Limb (tissue), 2 donors: ENCODE measurements at regions not wholly inside any gene's neighbourhood (a gene's known extent, or its start where the extent isn't known, plus 50 kb on each side); places are given as distances from the start of the nearest gene placed in this dataset.
"Not testable (repeated sequence)": the region's sequence is repeated elsewhere in the genome, so short reads cannot be mapped to it uniquely, and the experiment has no call there.

Experiments used
- DNase-seq, 2 donors: peaks; one replicate each; pipeline ENCODE4 v3.0.0-alpha.2; 2016; ENCODE audit errors: extremely low spot score in 2 of 2

DNA sequence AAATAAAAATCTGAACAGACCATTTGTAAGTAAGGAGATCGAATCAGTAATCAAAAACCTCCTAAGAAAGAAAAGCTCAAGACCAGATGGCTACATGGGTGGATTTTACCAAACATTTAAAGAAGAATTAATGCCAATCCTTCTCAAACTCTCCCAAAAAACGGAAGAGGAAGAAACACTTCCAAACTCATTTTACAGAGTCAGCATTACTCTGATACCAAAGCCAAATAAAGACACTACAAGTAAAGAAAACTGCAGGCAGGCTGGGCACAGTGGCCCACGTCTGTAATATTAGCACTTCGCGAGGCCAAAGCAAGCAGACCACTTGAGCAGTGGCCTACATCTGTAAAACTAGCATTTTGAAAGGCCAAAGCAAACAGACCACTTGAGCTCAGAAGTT is 159.8 kb downstream of the DPY19L2 start:
- no peak for DNase-seq

DNA sequence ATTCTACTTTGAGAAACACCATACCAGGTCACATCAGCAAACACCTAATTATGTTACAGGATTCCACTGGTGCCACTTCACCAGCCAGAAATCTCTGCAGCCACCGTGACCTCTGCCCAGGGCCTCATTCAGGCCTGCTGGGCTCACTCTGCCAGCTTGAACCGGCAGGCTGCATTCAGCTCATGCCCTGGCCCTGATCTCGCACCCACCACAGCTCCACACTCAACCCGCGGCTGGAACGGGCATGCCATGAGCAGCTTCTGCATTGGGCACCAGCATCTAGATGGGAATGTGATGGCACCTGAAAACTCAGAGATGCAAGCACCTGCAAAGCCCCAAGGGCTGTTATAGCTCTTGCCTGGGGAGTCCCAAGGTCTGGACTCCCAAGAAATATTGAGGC is 168.7 kb downstream of the DPY19L2 start:
- DNase-seq = no peak

DNA sequence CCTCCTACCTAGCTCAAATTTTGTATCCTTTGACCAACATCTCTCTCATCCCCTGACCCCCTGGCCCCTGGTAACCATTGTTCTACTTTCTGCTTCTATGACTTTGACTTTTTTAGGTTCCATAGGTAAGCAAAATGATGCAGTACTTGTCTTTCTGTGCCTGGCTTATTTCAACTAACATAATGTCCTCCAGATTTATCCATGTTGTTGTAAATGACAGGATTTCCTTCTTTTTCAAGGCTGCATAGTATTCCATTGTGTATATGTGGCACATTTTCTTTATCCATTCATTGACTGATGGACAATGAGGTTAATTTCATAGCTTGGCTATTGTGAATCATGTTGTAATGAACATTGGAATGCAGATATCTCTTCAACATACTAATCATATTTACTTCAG is 170.1 kb downstream of the DPY19L2 start:
- DNase-seq = no peak

DNA sequence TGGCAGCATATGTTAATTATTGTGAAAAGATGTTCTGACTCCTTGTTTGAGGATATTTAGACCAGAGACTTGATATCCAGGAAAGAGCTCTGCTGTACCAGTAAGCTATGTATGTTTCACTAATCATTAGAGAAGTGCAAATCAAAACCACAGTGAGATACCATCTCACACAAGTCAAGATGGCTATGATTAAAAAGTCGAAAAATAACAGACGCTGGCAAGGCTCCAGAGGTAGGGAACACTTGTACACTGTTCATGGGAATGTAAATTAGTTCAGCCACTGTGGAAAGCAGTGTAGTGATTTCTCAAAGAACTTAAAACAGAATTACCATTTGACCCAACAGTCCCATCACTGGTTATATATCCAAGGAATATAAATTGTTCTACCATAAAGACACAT is 171.6 kb downstream of the DPY19L2 start:
- no peak for DNase-seq

DNA sequence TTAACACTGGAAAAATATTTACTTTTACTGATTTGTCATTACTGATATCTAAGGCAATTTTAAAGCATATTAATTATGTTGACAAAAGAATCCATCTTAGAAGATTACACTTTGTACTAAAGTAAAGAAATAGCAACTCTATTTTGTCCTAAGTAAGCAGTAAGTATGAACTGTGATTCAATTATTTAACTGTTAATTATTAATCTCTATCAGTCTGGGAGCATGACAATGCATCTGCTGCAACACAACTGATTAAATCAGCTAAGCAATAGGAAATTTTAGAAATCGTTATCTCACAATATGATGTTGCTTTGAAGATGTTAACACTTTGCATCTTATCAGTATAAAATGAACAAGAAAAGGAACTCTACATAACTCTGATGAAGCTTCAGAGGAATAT is 172.3 kb downstream of the DPY19L2 start:
- DNase-seq = no peak

DNA sequence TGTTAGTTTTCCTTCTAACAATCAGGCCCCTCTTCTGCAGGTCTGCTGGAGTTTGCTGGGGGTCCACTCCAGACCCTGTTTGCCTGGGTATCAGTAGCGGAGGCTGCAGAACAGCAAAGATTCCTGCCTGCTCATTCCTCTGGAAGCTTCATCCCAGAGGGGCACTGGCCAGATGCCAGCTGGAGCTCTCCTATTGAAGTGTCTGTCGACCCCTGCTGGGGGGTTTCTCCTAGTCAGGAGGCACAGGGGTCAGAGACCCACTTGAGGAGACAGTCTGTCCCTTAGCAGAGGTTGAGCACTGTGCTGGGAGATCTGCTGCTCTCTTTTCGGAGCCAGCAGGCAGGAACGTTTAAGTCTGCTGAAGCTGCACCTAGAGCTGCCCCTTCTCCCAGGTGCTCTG is 174.9 kb downstream of the DPY19L2 start:
- DNase-seq = not testable (repeated sequence)

DNA sequence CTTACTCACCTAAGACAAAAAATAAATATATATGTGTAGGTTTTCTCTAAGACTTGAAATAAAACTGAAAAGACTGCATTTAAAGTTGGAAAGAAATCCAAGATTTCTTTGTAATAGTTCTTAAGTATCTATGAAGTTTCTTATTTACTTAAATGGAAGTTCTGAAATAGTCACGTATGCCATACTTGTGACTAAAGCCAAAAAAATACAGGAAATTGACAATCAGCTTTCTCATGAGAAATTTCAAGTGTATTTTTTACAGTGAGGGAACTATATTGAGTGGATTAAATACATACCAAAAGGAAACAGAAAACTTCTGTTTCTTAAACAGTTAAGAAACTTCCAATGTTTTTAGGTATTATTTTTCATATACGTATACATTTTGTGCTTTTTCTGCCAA is 188.1 kb downstream of the DPY19L2 start:
- no peak for DNase-seq

DNA sequence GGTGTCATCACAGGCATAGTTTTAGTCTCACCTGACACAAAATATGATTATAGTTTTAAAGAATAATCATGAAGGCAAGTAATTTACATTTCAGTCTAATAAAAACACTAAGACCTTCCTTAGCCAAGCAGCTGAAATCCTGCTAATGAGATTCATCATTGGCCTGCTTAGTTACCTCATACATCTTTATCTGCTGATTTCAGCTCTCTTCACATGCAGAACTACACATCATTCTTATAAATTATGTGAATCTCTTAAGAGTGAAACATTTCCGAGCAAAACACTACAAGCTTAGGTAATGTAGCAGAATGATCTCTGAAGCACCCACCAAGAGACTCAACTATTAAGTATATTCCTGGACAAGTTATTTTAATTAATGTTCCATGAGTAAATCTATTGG is 198.1 kb downstream of the DPY19L2 start:
- no peak for DNase-seq

DNA sequence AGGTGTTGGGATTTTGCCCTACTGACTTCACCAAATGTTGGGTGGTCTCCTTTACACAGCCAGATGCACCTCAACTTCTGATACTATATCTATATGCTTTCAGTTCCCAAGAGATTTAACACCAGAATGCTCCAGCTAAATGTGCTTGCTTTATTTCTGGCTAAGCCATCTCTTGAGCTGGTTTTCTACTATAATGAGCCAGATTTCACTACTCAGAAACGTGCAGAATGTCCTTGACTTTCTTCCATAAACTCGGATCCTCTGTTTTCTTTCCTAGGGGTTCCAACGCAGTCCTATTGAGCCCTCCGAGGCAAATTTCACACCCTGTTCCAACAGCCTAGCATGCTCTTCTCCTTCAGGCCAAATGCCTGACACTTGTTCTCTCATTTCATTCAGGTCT is 200.3 kb downstream of the DPY19L2 start:
- DNase-seq = no peak

DNA sequence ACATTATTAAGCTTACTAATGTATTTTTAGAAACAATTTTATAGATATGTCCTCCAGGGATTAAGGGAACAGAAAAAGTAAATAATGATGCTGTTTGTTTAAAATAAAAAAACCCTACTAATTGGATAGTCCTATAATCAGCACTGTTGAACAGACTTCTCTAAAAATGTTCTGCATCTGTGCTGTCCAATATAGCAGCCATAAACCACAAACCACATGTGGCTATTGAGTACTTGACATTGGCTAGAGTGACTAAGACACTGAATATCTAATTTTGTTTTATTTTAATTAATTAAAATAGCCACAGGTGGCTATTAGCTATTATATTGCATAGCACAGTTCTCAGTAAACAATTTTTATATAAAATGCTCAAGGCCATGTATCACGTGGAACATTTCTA is 210.4 kb downstream of the DPY19L2 start:
- no peak for DNase-seq

DNA sequence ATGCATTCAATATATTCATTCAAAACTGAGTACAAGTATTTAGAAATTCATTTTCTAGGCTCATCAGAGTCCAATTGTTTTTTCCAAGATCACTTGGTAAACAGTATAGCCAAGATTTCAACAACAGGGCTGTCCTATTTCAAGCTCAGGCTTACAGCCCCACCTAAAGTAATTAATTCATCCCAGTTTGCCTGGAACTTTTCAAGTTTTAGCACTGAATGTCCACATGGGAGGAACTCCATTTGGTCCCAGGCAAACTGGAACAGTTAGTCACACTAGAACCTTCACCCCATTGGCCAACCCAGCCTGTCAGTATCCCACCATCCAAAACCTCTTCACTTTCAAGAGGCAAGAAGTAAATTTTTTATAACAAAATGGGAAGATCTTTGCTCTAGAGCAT is 210.9 kb downstream of the DPY19L2 start:
- DNase-seq = no peak

DNA sequence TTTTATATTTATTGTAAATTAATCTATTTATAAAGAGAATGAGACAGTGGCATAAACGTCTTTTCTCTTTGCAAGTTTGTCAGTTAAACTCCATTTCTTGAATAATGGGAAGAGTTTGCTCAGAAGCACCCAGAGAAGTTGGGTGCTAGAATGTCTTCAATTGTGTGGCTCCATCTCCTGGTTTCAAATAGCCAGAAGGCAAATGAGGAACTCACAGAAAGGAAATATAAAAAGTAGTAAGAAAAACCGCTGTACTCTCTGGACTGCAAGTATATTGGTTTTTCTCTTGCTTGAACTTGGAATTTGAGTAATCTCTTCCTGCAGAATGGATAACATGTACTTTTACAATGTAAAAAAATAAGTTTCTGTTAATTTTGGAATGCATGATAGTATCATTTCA is 217.5 kb downstream of the DPY19L2 start:
- DNase-seq = no peak

DNA sequence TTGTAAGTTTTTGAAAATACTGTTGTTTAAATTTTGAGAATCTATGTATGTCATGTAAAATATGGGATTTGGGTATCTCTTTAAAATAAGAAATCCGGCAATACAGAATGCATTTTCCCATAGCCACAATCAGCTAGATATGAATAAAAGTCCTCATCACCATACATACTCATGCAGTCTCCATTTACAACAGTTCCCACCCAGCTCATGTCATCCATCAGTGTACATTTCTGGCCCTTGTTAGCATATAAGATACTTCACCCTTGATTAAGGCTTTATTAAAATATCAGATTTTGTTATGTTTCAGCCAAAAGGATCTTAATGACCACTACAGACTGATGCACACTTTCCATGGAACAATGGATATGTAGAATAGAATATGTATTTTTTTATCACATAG is 218.0 kb downstream of the DPY19L2 start:
- DNase-seq = no peak

DNA sequence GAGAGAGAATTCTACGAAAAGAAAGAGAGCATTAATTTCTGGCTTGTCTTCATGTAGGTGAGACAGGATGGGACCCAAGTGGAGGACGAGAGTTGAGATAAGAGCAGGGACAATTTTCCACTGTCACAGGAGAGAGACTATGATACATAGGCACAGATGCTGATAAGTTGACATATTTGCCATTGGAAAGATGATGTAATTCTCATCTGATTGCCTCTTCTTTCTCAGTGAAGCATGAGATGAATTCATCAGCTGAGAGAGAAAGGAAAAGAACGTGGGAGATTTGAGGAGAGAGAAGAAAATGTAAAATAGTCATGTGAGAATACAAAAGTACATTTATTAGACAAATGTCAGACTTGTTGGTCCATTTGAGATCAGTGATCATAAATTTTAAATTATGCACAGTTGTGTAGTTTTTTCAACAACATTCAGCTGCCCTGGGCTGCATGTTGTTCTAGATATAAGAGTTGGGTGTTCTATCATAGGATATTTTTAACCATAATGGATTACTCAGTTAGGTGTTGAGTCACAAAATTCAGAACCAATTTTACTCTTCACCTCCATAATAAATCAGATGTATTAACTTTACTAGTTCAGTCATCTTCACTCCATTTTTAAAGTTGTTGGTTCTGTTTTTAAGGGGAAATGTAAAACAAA is 222.9 kb downstream of the DPY19L2 start:
- DNase-seq = no peak

DNA sequence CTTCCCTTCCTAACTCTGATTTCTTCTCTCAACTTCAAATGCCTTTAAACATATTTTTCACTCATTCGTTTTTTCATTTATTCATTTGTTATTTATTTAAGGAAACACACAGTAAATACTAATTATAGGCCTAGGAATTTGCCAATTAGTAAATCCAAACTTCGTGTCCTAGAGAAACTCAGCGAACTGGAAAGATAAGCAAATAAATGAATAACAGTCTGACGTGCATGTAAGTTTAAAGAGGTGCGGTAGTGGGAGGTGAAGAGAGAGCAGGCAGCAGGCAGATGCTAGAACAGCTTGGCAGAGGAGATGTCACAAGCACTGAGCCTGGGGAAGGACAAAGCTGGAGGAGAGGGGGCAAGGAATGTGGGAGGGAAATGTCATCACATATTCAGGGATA is 228.2 kb downstream of the DPY19L2 start:
- DNase-seq = no peak

DNA sequence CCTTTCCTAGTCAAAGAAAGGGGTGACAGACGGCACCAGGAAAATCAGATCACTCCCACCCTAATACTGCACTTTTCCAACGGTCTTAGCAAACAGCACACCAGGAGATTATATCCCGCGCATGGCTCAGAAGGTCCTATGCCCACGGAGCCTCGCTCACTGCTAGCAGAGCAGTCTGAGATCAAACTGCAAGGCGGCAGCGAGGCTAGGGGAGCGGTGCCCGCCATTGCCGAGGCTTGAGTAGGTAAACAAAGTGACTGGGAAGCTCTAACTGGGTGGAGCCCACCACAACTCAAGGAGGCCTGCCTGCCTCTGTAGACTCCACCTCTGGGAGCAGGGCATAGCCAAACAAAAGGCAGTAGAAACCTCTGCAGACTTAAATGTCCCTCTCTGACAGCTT is 233.9 kb downstream of the DPY19L2 start:
- DNase-seq = not testable (repeated sequence)

DNA sequence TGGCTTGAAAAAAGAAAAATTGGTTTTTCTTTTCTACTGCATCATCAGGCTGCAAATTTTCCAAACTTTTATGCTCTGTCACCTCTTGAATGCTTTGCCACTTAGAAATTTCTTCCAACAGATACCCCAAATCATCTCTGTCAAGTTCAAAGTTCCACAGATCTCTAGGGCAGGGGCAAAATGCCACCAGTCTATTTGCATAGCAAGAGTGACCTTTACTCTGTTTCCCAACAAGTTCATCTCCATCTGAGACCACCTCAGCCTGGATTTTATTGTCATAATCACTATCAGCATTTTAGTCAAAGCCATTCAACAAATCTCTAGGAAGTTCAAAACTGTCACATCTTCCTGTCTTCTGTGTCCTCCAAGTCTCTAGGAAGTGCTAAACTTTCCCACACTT is 240.3 kb downstream of the DPY19L2 start:
- DNase-seq = not testable (repeated sequence)

DNA sequence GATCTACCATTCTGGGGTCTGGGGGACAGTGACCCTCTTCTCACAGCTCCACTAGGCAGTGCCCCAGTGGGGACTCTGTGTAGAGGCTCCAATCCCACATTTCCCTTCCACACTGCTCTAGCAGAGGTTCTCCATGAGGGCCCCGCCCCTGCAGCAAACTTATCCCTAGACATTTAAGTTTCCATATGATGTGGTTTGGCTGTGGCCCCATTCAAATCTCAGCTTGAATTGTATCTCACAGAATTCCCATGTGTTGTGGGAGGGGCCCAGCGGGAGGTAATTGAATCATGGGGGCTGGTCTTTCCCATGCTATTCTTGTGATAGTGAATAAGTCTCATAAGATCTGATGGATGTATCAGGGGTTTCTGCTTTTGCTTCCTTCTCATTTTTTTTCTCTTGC is 241.3 kb downstream of the DPY19L2 start:
- not testable (repeated sequence) for DNase-seq

DNA sequence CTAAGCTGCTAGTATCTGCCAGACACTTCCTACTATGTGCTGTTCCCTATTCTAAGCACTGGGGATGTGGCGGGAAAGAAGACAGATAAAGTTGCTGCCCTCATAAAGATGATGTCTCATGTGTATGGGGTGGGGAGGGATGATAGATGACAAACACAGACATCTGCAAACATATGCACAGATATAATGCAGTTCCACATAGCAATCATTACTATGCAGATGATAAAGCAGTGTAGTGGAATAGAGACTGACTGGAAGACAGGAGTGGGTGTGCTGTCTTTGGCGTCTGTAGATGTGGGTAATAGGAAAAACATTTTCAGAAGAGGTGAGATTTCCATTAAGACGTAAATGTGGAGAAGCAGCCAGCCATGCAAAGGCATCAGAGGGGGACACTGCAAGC is 243.6 kb downstream of the DPY19L2 start:
- no peak for DNase-seq

DNA sequence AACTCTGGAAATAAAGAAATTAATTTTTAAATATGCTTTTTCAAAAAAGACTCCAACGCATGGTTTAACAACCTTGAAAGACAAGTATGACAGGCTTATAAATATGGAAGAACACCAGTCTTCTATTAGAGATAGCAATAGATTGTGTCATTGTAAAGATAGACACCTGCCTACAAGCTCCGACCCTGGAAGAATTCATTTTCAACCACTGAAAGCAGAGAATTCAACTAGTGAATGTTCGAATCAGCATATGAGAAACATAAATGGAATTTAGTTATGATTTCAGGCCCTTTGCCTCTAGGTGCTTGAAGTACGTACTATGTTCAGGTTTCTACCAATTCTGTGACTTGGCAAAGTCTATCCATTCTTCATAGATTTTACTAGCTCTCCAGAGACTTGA is 244.5 kb downstream of the DPY19L2 start:
- DNase-seq = no peak

DNA sequence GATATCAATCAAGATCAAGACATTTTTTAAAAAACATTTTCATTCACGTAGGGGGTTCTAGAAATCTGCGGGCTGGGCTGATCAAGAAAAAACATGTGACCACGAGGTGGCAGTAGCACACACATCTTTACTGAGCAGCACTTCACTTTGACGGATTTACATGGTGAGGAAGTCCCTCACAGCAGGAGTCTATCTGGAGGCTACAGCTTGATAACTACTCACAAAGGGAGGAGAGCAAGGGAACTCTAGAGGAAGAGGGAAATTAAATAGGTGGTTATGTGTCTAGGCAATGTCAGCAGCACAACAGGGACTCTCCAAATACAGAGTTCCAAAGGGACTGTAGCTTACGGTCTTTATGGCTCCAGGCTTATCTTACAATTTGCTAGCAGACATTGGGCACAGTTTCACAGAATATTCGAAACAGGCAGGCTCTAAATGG is 248.1 kb downstream of the DPY19L2 start:
- DNase-seq = no peak

DNA sequence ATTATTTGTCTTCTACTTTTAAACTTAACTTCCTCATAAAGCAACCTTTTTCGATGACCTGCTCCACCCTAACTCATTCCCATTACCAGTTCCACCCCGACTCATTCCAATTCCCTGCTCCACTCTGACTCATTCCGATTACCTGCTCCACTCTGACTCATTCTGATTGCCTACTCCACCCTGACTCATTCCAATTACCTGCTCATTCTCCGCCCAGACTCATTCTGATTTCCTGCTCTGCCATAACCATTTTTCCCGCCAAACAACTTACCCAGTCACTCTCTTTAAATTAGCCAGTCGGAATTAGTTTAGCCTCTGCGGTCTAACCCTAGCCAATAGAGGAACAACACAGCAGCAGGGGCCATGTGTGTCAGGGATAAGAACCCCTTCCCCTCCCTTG is 249.1 kb downstream of the DPY19L2 start:
- DNase-seq = no peak

DNA sequence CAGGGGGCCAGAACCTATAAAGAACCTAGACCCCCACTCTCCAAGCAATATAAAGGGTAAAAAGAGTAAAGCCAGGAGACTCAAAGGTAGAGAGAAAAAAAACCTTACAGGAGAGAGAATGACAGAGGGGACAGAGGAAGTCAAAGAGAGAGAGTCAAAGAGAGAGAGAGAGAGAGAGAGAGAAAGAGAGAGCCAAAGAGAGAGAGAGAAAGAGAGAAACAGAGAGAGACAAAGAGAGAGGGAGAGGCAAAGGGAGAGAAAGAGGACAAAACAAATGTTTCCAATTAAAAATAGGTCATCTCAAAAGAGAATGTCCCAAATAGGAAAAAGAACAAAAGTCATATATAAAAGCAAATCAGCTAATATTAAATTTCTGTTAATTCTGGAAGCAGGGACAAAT is 251.5 kb downstream of the DPY19L2 start:
- no peak for DNase-seq

DNA sequence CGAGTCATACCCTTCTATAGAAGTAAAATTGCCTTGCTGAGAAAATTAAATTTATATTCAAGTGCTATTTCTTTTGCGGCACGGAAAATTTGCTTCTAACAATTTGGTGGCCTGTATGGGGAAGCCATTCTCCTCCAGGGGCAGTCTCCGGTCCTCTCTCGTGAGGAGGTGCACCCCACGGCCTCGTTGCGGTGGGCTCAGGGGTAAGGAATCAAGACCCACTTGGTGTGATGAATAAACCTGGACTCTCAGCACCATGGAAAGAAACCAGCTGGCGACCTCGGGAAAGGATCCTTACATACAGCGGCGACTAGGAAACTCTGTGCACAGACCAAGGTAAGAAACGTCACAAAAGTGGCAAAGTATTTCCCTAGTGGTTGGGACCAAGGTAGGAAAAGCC is 252.9 kb downstream of the DPY19L2 start:
- DNase-seq = no peak
